ENCODE measurements at regions not wholly inside any gene's neighbourhood (a gene's known extent, or its start where the extent isn't known, plus 50 kb on each side); places are given as distances from the start of the nearest gene placed in this dataset.
"Not testable (repeated sequence)": the region's sequence is repeated elsewhere in the genome, so short reads cannot be mapped to it uniquely, and the experiment has no call there.

- Histone ChIP-seq H2BK120ac (ENCODE audit: insufficient read depth, low read length, poor library complexity) (no peak overlapping the region), H3K79me2 (ENCODE audit: control insufficient read depth, insufficient read depth, low read length, poor library complexity) (no peaks in the 10 kb centered on the region), H3K9me3 (ENCODE audit: insufficient read depth, low read depth, low read length) (no peaks in the 10 kb centered on the region), H2BK5ac (ENCODE audit: low read depth, low read length, poor library complexity) (no peak overlapping the region), H2AK5ac (ENCODE audit: low read length) (no peak overlapping the region), H3K79me1 (ENCODE audit: low read length) (no peaks in the 10 kb centered on the region), H3K4ac (ENCODE audit: low read depth, low read length) (no peak overlapping the region), H3K14ac (ENCODE audit: low read length) (no peak overlapping the region), H2BK12ac (ENCODE audit: low read length) (no peak overlapping the region), H3K23ac (ENCODE audit: low read length) (no peak overlapping the region), H3K27me3 (ENCODE audit: insufficient read depth, low read length) (no peaks in the 10 kb centered on the region), H4K8ac (ENCODE audit: low read depth, low read length) (no peak overlapping the region), H3K18ac (ENCODE audit: low read length) (no peak overlapping the region), H4K91ac (ENCODE audit: low read depth, low read length) (no peak overlapping the region), H2AFZ (ENCODE audit: insufficient read depth, low read length, poor library complexity) (no peak overlapping the region), H3K27ac (ENCODE audit: low read depth, low read length) (no peak overlapping the region), H3K4me1 (ENCODE audit: control insufficient read depth in 1 of 2, insufficient read depth in 2 of 2, low read length in 2 of 2) (no peaks in the 10 kb centered on the region), H3K9ac (ENCODE audit: low read length) (no peak overlapping the region), H3K4me2 (ENCODE audit: low read length) (no peak overlapping the region), H3K4me3 (ENCODE audit: low read depth, low read length) (no peak overlapping the region), H4K12ac (ENCODE audit: low read depth, low read length) (no peak overlapping the region), H3K36me3 (ENCODE audit: control insufficient read depth in 1 of 2, insufficient read depth in 2 of 2, low read length in 2 of 2) (no peaks in the 10 kb centered on the region)
- no CpG with 5 or more reads among the region's 3 CpGs for WGBS (ENCODE audit: extremely low coverage, insufficient coverage, insufficient read length)
- DNase-seq = peak in 1 of 2 donors; percentile 39
These were observed 98.8 kb upstream of the CLNK start for GRCh38 chr4:10783351-10783750.

- Histone ChIP-seq H4K8ac (ENCODE audit: low read depth, low read length) (no peak overlapping the region), H3K9ac (ENCODE audit: low read length) (no peak overlapping the region), H3K4ac (ENCODE audit: low read depth, low read length) (no peak overlapping the region), H4K12ac (ENCODE audit: low read depth, low read length) (no peak overlapping the region), H3K4me2 (ENCODE audit: low read length) (no peak overlapping the region), H4K91ac (ENCODE audit: low read depth, low read length) (no peak overlapping the region), H3K79me1 (ENCODE audit: low read length) (no peaks in the 10 kb centered on the region), H2BK5ac (ENCODE audit: low read depth, low read length, poor library complexity) (no peak overlapping the region), H3K14ac (ENCODE audit: low read length) (no peak overlapping the region), H3K23ac (ENCODE audit: low read length) (no peak overlapping the region), H2AFZ (ENCODE audit: insufficient read depth, low read length, poor library complexity) (no peak overlapping the region), H3K4me3 (ENCODE audit: low read depth, low read length) (no peak overlapping the region), H2AK5ac (ENCODE audit: low read length) (no peak overlapping the region), H3K36me3 (ENCODE audit: control insufficient read depth in 1 of 2, insufficient read depth in 2 of 2, low read length in 2 of 2) (no peaks in the 10 kb centered on the region), H3K79me2 (ENCODE audit: control insufficient read depth, insufficient read depth, low read length, poor library complexity) (no peaks in the 10 kb centered on the region), H2BK12ac (ENCODE audit: low read length) (no peak overlapping the region), H2BK120ac (ENCODE audit: insufficient read depth, low read length, poor library complexity) (no peak overlapping the region), H3K4me1 (ENCODE audit: control insufficient read depth in 1 of 2, insufficient read depth in 2 of 2, low read length in 2 of 2) (no peaks in the 10 kb centered on the region), H3K9me3 (ENCODE audit: insufficient read depth, low read depth, low read length) (no peaks in the 10 kb centered on the region), H3K27ac (ENCODE audit: low read depth, low read length) (no peak overlapping the region), H3K27me3 (ENCODE audit: insufficient read depth, low read length) (no peaks in the 10 kb centered on the region), H3K18ac (ENCODE audit: low read length) (no peak overlapping the region)
- no peak for DNase-seq
- no CpG with 5 or more reads among the region's 5 CpGs for WGBS (ENCODE audit: extremely low coverage, insufficient coverage, insufficient read length)
These were observed 97.2 kb upstream of the CLNK start for GRCh38 chr4:10781805-10782204.

- H3K27me3 ChIP-seq (ENCODE audit: insufficient read depth, low read length); H2BK120ac ChIP-seq (ENCODE audit: insufficient read depth, low read length, poor library complexity); H3K36me3 ChIP-seq (ENCODE audit: control insufficient read depth in 1 of 2, insufficient read depth in 2 of 2, low read length in 2 of 2); H3K23ac ChIP-seq (ENCODE audit: low read length); H3K9me3 ChIP-seq (ENCODE audit: insufficient read depth, low read depth, low read length); H2BK12ac ChIP-seq (ENCODE audit: low read length); H3K4ac ChIP-seq (ENCODE audit: low read depth, low read length); DNase-seq; H3K4me2 ChIP-seq (ENCODE audit: low read length); H3K79me1 ChIP-seq (ENCODE audit: low read length); H4K8ac ChIP-seq (ENCODE audit: low read depth, low read length); H2AK5ac ChIP-seq (ENCODE audit: low read length); H3K14ac ChIP-seq (ENCODE audit: low read length); H3K4me3 ChIP-seq (ENCODE audit: low read depth, low read length); H4K91ac ChIP-seq (ENCODE audit: low read depth, low read length); H3K79me2 ChIP-seq (ENCODE audit: control insufficient read depth, insufficient read depth, low read length, poor library complexity); H3K4me1 ChIP-seq (ENCODE audit: control insufficient read depth in 1 of 2, insufficient read depth in 2 of 2, low read length in 2 of 2); H3K27ac ChIP-seq (ENCODE audit: low read depth, low read length); H2AFZ ChIP-seq (ENCODE audit: insufficient read depth, low read length, poor library complexity); H3K9ac ChIP-seq (ENCODE audit: low read length); H3K18ac ChIP-seq (ENCODE audit: low read length); H2BK5ac ChIP-seq (ENCODE audit: low read depth, low read length, poor library complexity); H4K12ac ChIP-seq (ENCODE audit: low read depth, low read length): not testable (repeated sequence)
- no CpG with 5 or more reads among the region's 13 CpGs for WGBS (ENCODE audit: extremely low coverage, insufficient coverage, insufficient read length)
These were observed 96.2 kb upstream of the CLNK start for GRCh38 chr4:10780803-10781202.

DNA sequence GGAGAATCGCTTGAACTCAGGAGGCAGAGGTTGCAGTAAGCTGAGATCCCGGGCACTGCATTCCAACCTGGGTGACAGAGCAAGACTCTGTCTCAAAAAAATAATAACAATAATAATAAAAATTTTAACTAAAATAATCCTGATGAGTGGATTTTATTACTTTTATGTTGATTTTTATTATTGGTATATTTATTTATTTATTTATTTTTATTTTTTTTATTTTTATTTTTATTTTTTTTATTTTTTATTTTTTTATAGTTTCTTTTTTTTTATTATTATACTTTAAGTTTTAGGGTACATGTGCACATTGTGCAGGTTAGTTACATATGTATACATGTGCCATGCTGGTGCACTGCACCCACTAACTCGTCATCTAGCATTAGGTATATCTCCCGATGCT lies 90.6 kb upstream of the CLNK start:
- not testable (repeated sequence) for H3K23ac ChIP-seq (ENCODE audit: low read length); H3K79me2 ChIP-seq (ENCODE audit: control insufficient read depth, insufficient read depth, low read length, poor library complexity); H3K4me1 ChIP-seq (ENCODE audit: control insufficient read depth in 1 of 2, insufficient read depth in 2 of 2, low read length in 2 of 2); H4K91ac ChIP-seq (ENCODE audit: low read depth, low read length); H3K4me2 ChIP-seq (ENCODE audit: low read length); H4K12ac ChIP-seq (ENCODE audit: low read depth, low read length); H3K4me3 ChIP-seq (ENCODE audit: low read depth, low read length); H3K79me1 ChIP-seq (ENCODE audit: low read length); H3K27me3 ChIP-seq (ENCODE audit: insufficient read depth, low read length); H2AFZ ChIP-seq (ENCODE audit: insufficient read depth, low read length, poor library complexity); DNase-seq; H3K9me3 ChIP-seq (ENCODE audit: insufficient read depth, low read depth, low read length); H3K27ac ChIP-seq (ENCODE audit: low read depth, low read length); H3K18ac ChIP-seq (ENCODE audit: low read length); H4K8ac ChIP-seq (ENCODE audit: low read depth, low read length); H3K4ac ChIP-seq (ENCODE audit: low read depth, low read length); H2BK12ac ChIP-seq (ENCODE audit: low read length); H3K9ac ChIP-seq (ENCODE audit: low read length); H2BK120ac ChIP-seq (ENCODE audit: insufficient read depth, low read length, poor library complexity); H3K14ac ChIP-seq (ENCODE audit: low read length); H2BK5ac ChIP-seq (ENCODE audit: low read depth, low read length, poor library complexity); H2AK5ac ChIP-seq (ENCODE audit: low read length); H3K36me3 ChIP-seq (ENCODE audit: control insufficient read depth in 1 of 2, insufficient read depth in 2 of 2, low read length in 2 of 2)
- WGBS (ENCODE audit: extremely low coverage, insufficient coverage, insufficient read length) = no CpG with 5 or more reads among the region's 4 CpGs
